Type B pancreatic cell (in vitro differentiated cells): ENCODE measurements at regions not wholly inside any gene's neighbourhood (a gene's known extent, or its start where the extent isn't known, plus 50 kb on each side); places are given as distances from the start of the nearest gene placed in this dataset.

Source experiments
- DNase-seq: peaks from one replicate; pipeline ENCODE4 v3.0.0; 2021; ENCODE audit warnings: mixed read lengths; ENCODE audit not compliant: unreplicated experiment; ENCODE audit errors: extremely low spot score
- H3K27ac Mint-ChIP-seq: 2 replicates; pipeline ENCODE4 v1.8.0; 2021; ENCODE audit warnings: mild to moderate bottlenecking, mixed read lengths
- H3K27me3 Mint-ChIP-seq: 2 replicates; pipeline ENCODE4 v1.8.0; 2021; ENCODE audit warnings: mixed read lengths
- H3K36me3 Mint-ChIP-seq: 2 replicates; pipeline ENCODE4 v1.8.0; 2021; ENCODE audit warnings: mixed read lengths
- H3K4me1 Mint-ChIP-seq: one replicate; pipeline ENCODE4 v1.8.0; 2021; ENCODE audit warnings: mixed read lengths; ENCODE audit not compliant: unreplicated experiment
- H3K4me3 Mint-ChIP-seq: 2 replicates; pipeline ENCODE4 v1.8.0; 2021; ENCODE audit warnings: mild to moderate bottlenecking, mixed read lengths
- H3K9me3 Mint-ChIP-seq: 2 replicates; pipeline ENCODE4 v1.8.0; 2021; ENCODE audit warnings: mixed read lengths
- TF ChIP-seq, protein P1 (sequence below): fragments of 200-600 bp; sonication (generic); conservative IDR thresholded peaks from 2 replicates; pipeline ENCODE4 v1.5.0; 2021; ENCODE audit warnings: antibody characterized with exemption, mild to moderate bottlenecking

- no peaks in the 10 kb centered on the region for H3K4me1 Mint-ChIP-seq
- DNase-seq: no peak
These were observed 295.4 kb upstream of the KCNJ16 start for GRCh38 chr17:69779378-69780214.

DNA sequence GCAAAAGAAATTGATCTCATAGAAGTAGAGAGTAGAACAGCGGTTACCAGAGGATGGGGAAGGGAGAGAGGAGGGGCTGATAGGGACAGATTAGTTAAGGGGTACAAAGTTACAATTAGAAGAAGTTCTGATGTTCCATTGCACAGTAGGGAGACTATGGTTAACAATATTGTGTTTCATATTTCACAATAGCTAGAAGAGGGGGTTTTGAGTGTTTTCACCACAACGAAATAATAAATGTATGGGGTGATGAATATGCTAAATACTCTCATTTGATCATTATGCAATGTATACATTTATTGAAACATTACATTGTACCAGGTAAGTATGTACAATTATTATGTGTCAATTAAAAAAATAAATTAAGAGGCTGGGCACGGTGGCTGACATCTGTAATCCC is 291.2 kb upstream of the KCNJ16 start:
- Mint-ChIP-seq H3K4me3 (no peak overlapping the region), H3K27ac (no peak overlapping the region), H3K36me3 (no peaks in the 10 kb centered on the region), H3K9me3 (peaks cover 3% of the 10 kb centered on the region), H3K27me3 (no peaks in the 10 kb centered on the region), H3K4me1 (no peaks in the 10 kb centered on the region)
- TF ChIP-seq, protein P1, sequence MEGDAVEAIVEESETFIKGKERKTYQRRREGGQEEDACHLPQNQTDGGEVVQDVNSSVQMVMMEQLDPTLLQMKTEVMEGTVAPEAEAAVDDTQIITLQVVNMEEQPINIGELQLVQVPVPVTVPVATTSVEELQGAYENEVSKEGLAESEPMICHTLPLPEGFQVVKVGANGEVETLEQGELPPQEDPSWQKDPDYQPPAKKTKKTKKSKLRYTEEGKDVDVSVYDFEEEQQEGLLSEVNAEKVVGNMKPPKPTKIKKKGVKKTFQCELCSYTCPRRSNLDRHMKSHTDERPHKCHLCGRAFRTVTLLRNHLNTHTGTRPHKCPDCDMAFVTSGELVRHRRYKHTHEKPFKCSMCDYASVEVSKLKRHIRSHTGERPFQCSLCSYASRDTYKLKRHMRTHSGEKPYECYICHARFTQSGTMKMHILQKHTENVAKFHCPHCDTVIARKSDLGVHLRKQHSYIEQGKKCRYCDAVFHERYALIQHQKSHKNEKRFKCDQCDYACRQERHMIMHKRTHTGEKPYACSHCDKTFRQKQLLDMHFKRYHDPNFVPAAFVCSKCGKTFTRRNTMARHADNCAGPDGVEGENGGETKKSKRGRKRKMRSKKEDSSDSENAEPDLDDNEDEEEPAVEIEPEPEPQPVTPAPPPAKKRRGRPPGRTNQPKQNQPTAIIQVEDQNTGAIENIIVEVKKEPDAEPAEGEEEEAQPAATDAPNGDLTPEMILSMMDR: no peak
- DNase-seq: no peak

More at GRCh38 chr17:69779378-69780214, 295.4 kb upstream of the KCNJ16 start:
- no peak overlapping the region for H3K4me3 Mint-ChIP-seq
- TF ChIP-seq, protein P1: no peak
- H3K27ac Mint-ChIP-seq: no peak overlapping the region
- no peaks in the 10 kb centered on the region for H3K27me3 Mint-ChIP-seq
- H3K9me3 Mint-ChIP-seq: no peaks in the 10 kb centered on the region
- H3K36me3 Mint-ChIP-seq: no peaks in the 10 kb centered on the region

- TF ChIP-seq, protein P1: no peak
- H3K4me3 Mint-ChIP-seq: no peak overlapping the region
- H3K36me3 Mint-ChIP-seq: no peaks in the 10 kb centered on the region
- H3K9me3 Mint-ChIP-seq: peaks cover 3% of the 10 kb centered on the region
- no peaks in the 10 kb centered on the region for H3K4me1 Mint-ChIP-seq
- DNase-seq: no peak
- H3K27ac Mint-ChIP-seq: no peak overlapping the region
- H3K27me3 Mint-ChIP-seq: no peaks in the 10 kb centered on the region
These were observed 286.1 kb upstream of the KCNJ16 start for GRCh38 chr17:69788957-69789356.

DNA sequence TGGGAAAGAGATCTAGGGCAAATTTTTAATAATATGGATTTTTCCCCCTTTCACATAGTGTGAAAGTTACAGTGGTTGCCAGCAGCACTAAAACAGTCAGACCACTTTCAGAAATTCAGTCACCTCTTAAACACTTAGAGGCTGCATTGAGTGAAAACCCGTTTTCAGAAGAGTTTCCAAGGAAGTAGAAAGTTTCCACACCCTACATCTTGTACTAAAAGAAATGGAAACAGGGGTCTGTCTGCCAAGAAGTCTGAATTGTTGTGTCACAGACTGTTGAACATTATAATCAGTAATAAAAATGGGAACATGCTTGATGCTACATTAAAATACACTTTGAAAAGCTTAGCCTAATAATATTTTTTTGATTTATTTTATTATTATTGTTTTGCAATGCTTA is 278.9 kb upstream of the KCNJ16 start:
- no peaks in the 10 kb centered on the region for H3K4me1 Mint-ChIP-seq
- H3K27ac Mint-ChIP-seq: no peak overlapping the region
- H3K4me3 Mint-ChIP-seq: no peak overlapping the region
- TF ChIP-seq, protein P1: no peak
- DNase-seq: no peak
- no peaks in the 10 kb centered on the region for H3K36me3 Mint-ChIP-seq
- peaks cover 5% of the 10 kb centered on the region for H3K9me3 Mint-ChIP-seq
- peaks cover 5% of the 10 kb centered on the region for H3K27me3 Mint-ChIP-seq

- TF ChIP-seq, protein P1: no peak
- H3K9me3 Mint-ChIP-seq: peaks cover 5% of the 10 kb centered on the region
- no peaks in the 10 kb centered on the region for H3K4me1 Mint-ChIP-seq
- no peaks in the 10 kb centered on the region for H3K36me3 Mint-ChIP-seq
- no peak overlapping the region for H3K27ac Mint-ChIP-seq
- H3K27me3 Mint-ChIP-seq: peaks cover 5% of the 10 kb centered on the region
- no peak for DNase-seq
- no peak overlapping the region for H3K4me3 Mint-ChIP-seq
These were observed 274.2 kb upstream of the KCNJ16 start for GRCh38 chr17:69800870-69801269.
